ENCODE measurements at regions not wholly inside any gene's neighbourhood (a gene's known extent, or its start where the extent isn't known, plus 50 kb on each side); places are given as distances from the start of the nearest gene placed in this dataset.

DNA sequence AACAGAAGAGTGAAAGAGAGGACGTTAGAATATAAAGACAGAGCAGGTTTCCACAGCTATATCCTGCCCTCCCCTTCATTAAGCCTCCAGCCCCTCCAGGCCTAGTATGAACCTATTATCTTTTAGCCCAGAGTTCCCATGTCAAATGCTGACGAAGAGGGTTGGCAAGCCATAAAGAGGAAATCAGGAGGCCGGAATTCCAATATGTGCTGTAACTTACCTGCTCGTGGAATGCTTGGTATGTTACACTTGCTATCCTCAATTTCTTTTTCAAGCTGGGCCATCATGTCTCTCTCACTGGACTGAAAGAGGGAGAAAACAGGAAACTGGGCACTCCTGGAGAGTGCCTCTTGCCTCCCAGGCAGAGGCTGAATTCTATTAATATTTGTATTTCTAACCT lies 264.1 kb downstream of the TRIB2 start:
- no peak for TF ChIP-seq YY1 (IDR thresholded peaks at IDR 0.05; ENCODE audit: insufficient read depth, insufficient read length)
- no peak for TF ChIP-seq SUZ12 (IDR thresholded peaks at IDR 0.05; ENCODE audit: extremely low read depth, insufficient read depth, insufficient read length)

Measured in NT2/D1 (cell line).